ENCODE measurements at regions not wholly inside any gene's neighbourhood (a gene's known extent, or its start where the extent isn't known, plus 50 kb on each side); places are given as distances from the start of the nearest gene placed in this dataset.

- Histone ChIP-seq H3K27me3 (ENCODE audit: insufficient read depth, low read length) (no peaks in the 10 kb centered on the region), H2AFZ (ENCODE audit: low read length) (no peak overlapping the region), H3K36me3 (ENCODE audit: insufficient read depth, low read length) (no peaks in the 10 kb centered on the region), H3K4me2 (ENCODE audit: insufficient read depth, low read length) (no peak overlapping the region), H3K4me1 (ENCODE audit: insufficient read depth, low read length) (no peaks in the 10 kb centered on the region), H3K9me3 (ENCODE audit: low read depth, low read length) (no peaks in the 10 kb centered on the region), H4K20me1 (ENCODE audit: insufficient read depth, low read length) (no peaks in the 10 kb centered on the region), H3K4me3 (ENCODE audit: insufficient read depth, low read length) (no peak overlapping the region), H3K27ac (ENCODE audit: low read depth, low read length) (no peak overlapping the region), H3K79me2 (ENCODE audit: insufficient read depth, low read length) (no peaks in the 10 kb centered on the region)
- no peak for DNase-seq (ENCODE audit: insufficient read length, low spot score, missing footprints)
- TF ChIP-seq, protein P1, sequence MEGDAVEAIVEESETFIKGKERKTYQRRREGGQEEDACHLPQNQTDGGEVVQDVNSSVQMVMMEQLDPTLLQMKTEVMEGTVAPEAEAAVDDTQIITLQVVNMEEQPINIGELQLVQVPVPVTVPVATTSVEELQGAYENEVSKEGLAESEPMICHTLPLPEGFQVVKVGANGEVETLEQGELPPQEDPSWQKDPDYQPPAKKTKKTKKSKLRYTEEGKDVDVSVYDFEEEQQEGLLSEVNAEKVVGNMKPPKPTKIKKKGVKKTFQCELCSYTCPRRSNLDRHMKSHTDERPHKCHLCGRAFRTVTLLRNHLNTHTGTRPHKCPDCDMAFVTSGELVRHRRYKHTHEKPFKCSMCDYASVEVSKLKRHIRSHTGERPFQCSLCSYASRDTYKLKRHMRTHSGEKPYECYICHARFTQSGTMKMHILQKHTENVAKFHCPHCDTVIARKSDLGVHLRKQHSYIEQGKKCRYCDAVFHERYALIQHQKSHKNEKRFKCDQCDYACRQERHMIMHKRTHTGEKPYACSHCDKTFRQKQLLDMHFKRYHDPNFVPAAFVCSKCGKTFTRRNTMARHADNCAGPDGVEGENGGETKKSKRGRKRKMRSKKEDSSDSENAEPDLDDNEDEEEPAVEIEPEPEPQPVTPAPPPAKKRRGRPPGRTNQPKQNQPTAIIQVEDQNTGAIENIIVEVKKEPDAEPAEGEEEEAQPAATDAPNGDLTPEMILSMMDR (IDR thresholded peaks at IDR 0.05; ENCODE audit: extremely low read depth, low read depth, low read length) = no peak
These were observed 412.5 kb upstream of the OR4E1 start for GRCh38 chr14:22086131-22086530.

- Histone ChIP-seq H2AFZ (ENCODE audit: low read length) (no peak overlapping the region), H3K27ac (ENCODE audit: low read depth, low read length) (no peak overlapping the region), H3K4me2 (ENCODE audit: insufficient read depth, low read length) (no peak overlapping the region), H3K9me3 (ENCODE audit: low read depth, low read length) (no peaks in the 10 kb centered on the region), H3K4me3 (ENCODE audit: insufficient read depth, low read length) (no peak overlapping the region), H3K79me2 (ENCODE audit: insufficient read depth, low read length) (no peaks in the 10 kb centered on the region), H3K36me3 (ENCODE audit: insufficient read depth, low read length) (no peaks in the 10 kb centered on the region), H3K27me3 (ENCODE audit: insufficient read depth, low read length) (no peaks in the 10 kb centered on the region), H3K4me1 (ENCODE audit: insufficient read depth, low read length) (no peaks in the 10 kb centered on the region), H4K20me1 (ENCODE audit: insufficient read depth, low read length) (no peaks in the 10 kb centered on the region)
- TF ChIP-seq, protein P1 (IDR thresholded peaks at IDR 0.05; ENCODE audit: extremely low read depth, low read depth, low read length) = peak; percentile 79
- DNase-seq (ENCODE audit: insufficient read length, low spot score, missing footprints) = no peak
These were observed 411.0 kb upstream of the OR4E1 start for GRCh38 chr14:22084393-22085281.

- no peak for DNase-seq (ENCODE audit: insufficient read length, low spot score, missing footprints)
- Histone ChIP-seq H3K27me3 (ENCODE audit: insufficient read depth, low read length) (no peaks in the 10 kb centered on the region), H3K36me3 (ENCODE audit: insufficient read depth, low read length) (no peaks in the 10 kb centered on the region), H4K20me1 (ENCODE audit: insufficient read depth, low read length) (no peaks in the 10 kb centered on the region), H3K4me1 (ENCODE audit: insufficient read depth, low read length) (no peaks in the 10 kb centered on the region), H3K4me2 (ENCODE audit: insufficient read depth, low read length) (no peak overlapping the region), H3K4me3 (ENCODE audit: insufficient read depth, low read length) (no peak overlapping the region), H3K27ac (ENCODE audit: low read depth, low read length) (no peak overlapping the region), H3K79me2 (ENCODE audit: insufficient read depth, low read length) (no peaks in the 10 kb centered on the region), H2AFZ (ENCODE audit: low read length) (no peak overlapping the region), H3K9me3 (ENCODE audit: low read depth, low read length) (no peaks in the 10 kb centered on the region)
- TF ChIP-seq, protein P1 (IDR thresholded peaks at IDR 0.05; ENCODE audit: extremely low read depth, low read depth, low read length) = no peak
These were observed 407.7 kb upstream of the OR4E1 start for GRCh38 chr14:22081337-22081736.

DNA sequence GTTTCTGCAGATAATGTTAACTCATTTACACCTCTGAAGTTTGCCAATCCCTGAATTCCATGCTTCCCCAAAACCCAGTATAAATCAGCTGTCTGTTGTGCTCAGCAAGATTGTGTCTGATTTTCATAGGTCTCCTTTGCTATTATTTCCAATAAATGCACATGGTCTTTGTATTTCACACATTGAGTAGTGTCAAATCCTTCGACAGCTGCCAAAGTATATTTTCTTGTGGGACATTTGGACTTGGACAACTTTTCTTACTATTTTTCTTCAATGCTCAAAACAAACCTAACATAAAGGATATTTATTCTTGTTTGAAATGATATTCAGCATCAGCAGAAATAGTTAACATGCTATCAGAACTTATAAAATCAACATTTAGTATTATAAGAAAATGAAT lies 406.1 kb upstream of the OR4E1 start:
- H3K27ac ChIP-seq (ENCODE audit: low read depth, low read length) = no peak overlapping the region
- no peak overlapping the region for H2AFZ ChIP-seq (ENCODE audit: low read length)
- H3K27me3 ChIP-seq (ENCODE audit: insufficient read depth, low read length) = no peaks in the 10 kb centered on the region
- no peaks in the 10 kb centered on the region for H3K9me3 ChIP-seq (ENCODE audit: low read depth, low read length)
- H4K20me1 ChIP-seq (ENCODE audit: insufficient read depth, low read length) = no peaks in the 10 kb centered on the region
- H3K79me2 ChIP-seq (ENCODE audit: insufficient read depth, low read length) = no peaks in the 10 kb centered on the region
- TF ChIP-seq, protein P1 (IDR thresholded peaks at IDR 0.05; ENCODE audit: extremely low read depth, low read depth, low read length) = no peak
- no peak overlapping the region for H3K4me2 ChIP-seq (ENCODE audit: insufficient read depth, low read length)
- H3K4me3 ChIP-seq (ENCODE audit: insufficient read depth, low read length) = no peak overlapping the region
- no peak for DNase-seq (ENCODE audit: insufficient read length, low spot score, missing footprints)
- no peaks in the 10 kb centered on the region for H3K4me1 ChIP-seq (ENCODE audit: insufficient read depth, low read length)
- no peaks in the 10 kb centered on the region for H3K36me3 ChIP-seq (ENCODE audit: insufficient read depth, low read length)

Data from osteoblast (primary cell).